ENCODE measurements at regions not wholly inside any gene's neighbourhood (a gene's known extent, or its start where the extent isn't known, plus 50 kb on each side); places are given as distances from the start of the nearest gene placed in this dataset.

DNA sequence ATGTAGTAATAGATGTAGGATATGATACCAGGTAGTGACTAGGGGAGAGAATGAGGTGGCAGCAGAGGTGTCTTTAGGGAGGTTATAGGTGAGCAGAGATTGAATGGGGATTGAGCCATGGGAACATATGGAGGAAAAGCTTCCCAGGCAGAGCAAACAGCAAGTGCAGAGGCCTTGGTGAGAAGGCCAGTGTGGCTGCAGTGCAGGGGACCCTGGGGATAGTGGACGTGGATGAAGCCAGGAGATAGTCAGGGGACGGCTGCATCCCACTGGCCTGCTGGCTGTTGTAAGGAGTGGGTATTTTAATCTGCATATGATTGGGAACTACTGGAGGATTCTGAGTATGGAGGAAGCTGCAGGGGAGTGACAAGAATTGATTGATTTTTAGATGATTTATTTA is 62.7 kb upstream of the TRAK1 start:
- TF ChIP-seq, protein P1, sequence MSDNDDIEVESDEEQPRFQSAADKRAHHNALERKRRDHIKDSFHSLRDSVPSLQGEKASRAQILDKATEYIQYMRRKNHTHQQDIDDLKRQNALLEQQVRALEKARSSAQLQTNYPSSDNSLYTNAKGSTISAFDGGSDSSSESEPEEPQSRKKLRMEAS (IDR thresholded peaks at IDR 0.05) = no peak
- TF ChIP-seq EGR1 (IDR thresholded peaks at IDR 0.05) (no peak), CEBPB (IDR thresholded peaks at IDR 0.05) (no peak), EP300 (IDR thresholded peaks at IDR 0.05; ENCODE audit: borderline replicate concordance) (no peak), TAF1 (IDR thresholded peaks at IDR 0.05; ENCODE audit: low read depth) (no peak), YY1 (IDR thresholded peaks at IDR 0.05; ENCODE audit: low read depth) (no peak)
- TF ChIP-seq, protein P2, sequence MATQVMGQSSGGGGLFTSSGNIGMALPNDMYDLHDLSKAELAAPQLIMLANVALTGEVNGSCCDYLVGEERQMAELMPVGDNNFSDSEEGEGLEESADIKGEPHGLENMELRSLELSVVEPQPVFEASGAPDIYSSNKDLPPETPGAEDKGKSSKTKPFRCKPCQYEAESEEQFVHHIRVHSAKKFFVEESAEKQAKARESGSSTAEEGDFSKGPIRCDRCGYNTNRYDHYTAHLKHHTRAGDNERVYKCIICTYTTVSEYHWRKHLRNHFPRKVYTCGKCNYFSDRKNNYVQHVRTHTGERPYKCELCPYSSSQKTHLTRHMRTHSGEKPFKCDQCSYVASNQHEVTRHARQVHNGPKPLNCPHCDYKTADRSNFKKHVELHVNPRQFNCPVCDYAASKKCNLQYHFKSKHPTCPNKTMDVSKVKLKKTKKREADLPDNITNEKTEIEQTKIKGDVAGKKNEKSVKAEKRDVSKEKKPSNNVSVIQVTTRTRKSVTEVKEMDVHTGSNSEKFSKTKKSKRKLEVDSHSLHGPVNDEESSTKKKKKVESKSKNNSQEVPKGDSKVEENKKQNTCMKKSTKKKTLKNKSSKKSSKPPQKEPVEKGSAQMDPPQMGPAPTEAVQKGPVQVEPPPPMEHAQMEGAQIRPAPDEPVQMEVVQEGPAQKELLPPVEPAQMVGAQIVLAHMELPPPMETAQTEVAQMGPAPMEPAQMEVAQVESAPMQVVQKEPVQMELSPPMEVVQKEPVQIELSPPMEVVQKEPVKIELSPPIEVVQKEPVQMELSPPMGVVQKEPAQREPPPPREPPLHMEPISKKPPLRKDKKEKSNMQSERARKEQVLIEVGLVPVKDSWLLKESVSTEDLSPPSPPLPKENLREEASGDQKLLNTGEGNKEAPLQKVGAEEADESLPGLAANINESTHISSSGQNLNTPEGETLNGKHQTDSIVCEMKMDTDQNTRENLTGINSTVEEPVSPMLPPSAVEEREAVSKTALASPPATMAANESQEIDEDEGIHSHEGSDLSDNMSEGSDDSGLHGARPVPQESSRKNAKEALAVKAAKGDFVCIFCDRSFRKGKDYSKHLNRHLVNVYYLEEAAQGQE (IDR thresholded peaks at IDR 0.05; ENCODE audit: low read depth) = no peak
- TF ChIP-seq, protein P3, sequence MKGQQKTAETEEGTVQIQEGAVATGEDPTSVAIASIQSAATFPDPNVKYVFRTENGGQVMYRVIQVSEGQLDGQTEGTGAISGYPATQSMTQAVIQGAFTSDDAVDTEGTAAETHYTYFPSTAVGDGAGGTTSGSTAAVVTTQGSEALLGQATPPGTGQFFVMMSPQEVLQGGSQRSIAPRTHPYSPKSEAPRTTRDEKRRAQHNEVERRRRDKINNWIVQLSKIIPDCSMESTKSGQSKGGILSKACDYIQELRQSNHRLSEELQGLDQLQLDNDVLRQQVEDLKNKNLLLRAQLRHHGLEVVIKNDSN (IDR thresholded peaks at IDR 0.05) = no peak
